Mucosa of rectum (tissue), 2 donors: ENCODE measurements at regions not wholly inside any gene's neighbourhood (a gene's known extent, or its start where the extent isn't known, plus 50 kb on each side); places are given as distances from the start of the nearest gene placed in this dataset.
A peak's percentile ranks its signal among the peaks of the same experiment; 100 is the strongest.

Source experiments
- H3K27ac ChIP-seq, 2 donors: one replicate each; pipeline ENCODE4 v1.7.0; 2013; ENCODE audit warnings: inconsistent platforms in 2 of 2, low read depth in 2 of 2, low read length in 2 of 2
- H3K27me3 ChIP-seq, 2 donors: one replicate each; pipeline ENCODE4 v1.7.0; 2013; ENCODE audit warnings: low read length in 2 of 2; ENCODE audit not compliant: control insufficient read depth in 2 of 2, insufficient read depth in 2 of 2
- H3K36me3 ChIP-seq, 2 donors: one replicate each; pipeline ENCODE4 v1.7.0; 2013; ENCODE audit warnings: low read length in 2 of 2; ENCODE audit not compliant: control insufficient read depth in 2 of 2, insufficient read depth in 2 of 2
- H3K4me1 ChIP-seq, 2 donors: one replicate each; pipeline ENCODE4 v1.7.0; 2013; ENCODE audit warnings: low read length in 2 of 2, mild to moderate bottlenecking in 1 of 2; ENCODE audit not compliant: control insufficient read depth in 2 of 2, insufficient read depth in 2 of 2
- H3K4me3 ChIP-seq, 2 donors: one replicate each; pipeline ENCODE4 v1.7.0; 2013; ENCODE audit warnings: low read length in 2 of 2
- H3K9ac ChIP-seq, 2 donors: one replicate each; pipeline ENCODE4 v1.7.0; 2013; ENCODE audit warnings: low read length in 2 of 2, low read depth in 1 of 2, mild to moderate bottlenecking in 1 of 2
- H3K9me3 ChIP-seq, 2 donors: one replicate each; pipeline ENCODE4 v1.7.0; 2013; ENCODE audit warnings: low read length in 2 of 2; ENCODE audit not compliant: control insufficient read depth in 2 of 2
- donor health status: healthy.
- donor health status: Normal muscosa, but diverticular disease.

GRCh38 chr20:22374678-22375590 lies 209.4 kb downstream of the FOXA2 start:
- Histone ChIP-seq H3K9ac (no peak overlapping the region), H3K27me3 (no peaks in the 10 kb centered on the region), H3K4me1 (peaks cover 0 to 10% of the 10 kb centered on the region in 2 donors), H3K36me3 (no peaks in the 10 kb centered on the region), H3K4me3 (no peak overlapping the region), H3K9me3 (no peaks in the 10 kb centered on the region), H3K27ac (no peak overlapping the region)

- no peak overlapping the region for H3K27ac ChIP-seq
- H3K9me3 ChIP-seq = no peaks in the 10 kb centered on the region
- H3K4me3 ChIP-seq = no peak overlapping the region
- H3K27me3 ChIP-seq = no peaks in the 10 kb centered on the region
- peaks cover 0 to 10% of the 10 kb centered on the region in 2 donors for H3K4me1 ChIP-seq
- no peak overlapping the region for H3K9ac ChIP-seq
- H3K36me3 ChIP-seq = no peaks in the 10 kb centered on the region
Observed at GRCh38 chr20:22374066-22374465, 210.3 kb downstream of the FOXA2 start.

GRCh38 chr20:22373164-22373895 lies 211.0 kb downstream of the FOXA2 start:
- Histone ChIP-seq H3K27ac (peak overlapping the region in 1 of 2 donors; percentile 9), H3K27me3 (no peaks in the 10 kb centered on the region), H3K4me1 (peaks cover 0 to 10% of the 10 kb centered on the region in 2 donors), H3K4me3 (no peak overlapping the region), H3K9ac (no peak overlapping the region), H3K9me3 (no peaks in the 10 kb centered on the region), H3K36me3 (no peaks in the 10 kb centered on the region)

- no peaks in the 10 kb centered on the region for H3K27me3 ChIP-seq
- no peaks in the 10 kb centered on the region for H3K36me3 ChIP-seq
- H3K9me3 ChIP-seq = no peaks in the 10 kb centered on the region
- no peak overlapping the region for H3K9ac ChIP-seq
- H3K4me3 ChIP-seq = no peak overlapping the region
- H3K4me1 ChIP-seq = peaks cover 0 to 10% of the 10 kb centered on the region in 2 donors
- H3K27ac ChIP-seq = no peak overlapping the region
Observed at GRCh38 chr20:22371843-22372242, 212.5 kb downstream of the FOXA2 start.

GRCh38 chr20:22370137-22370536 lies 214.2 kb downstream of the FOXA2 start:
- no peak overlapping the region for H3K9ac ChIP-seq
- H3K27me3 ChIP-seq = no peaks in the 10 kb centered on the region
- H3K27ac ChIP-seq = no peak overlapping the region
- H3K9me3 ChIP-seq = no peaks in the 10 kb centered on the region
- peaks cover 0 to 10% of the 10 kb centered on the region in 2 donors for H3K4me1 ChIP-seq
- no peaks in the 10 kb centered on the region for H3K36me3 ChIP-seq
- H3K4me3 ChIP-seq = no peak overlapping the region

GRCh38 chr20:22369100-22369499 lies 215.3 kb downstream of the FOXA2 start:
- no peaks in the 10 kb centered on the region for H3K36me3 ChIP-seq
- H3K4me3 ChIP-seq = no peak overlapping the region
- no peaks in the 10 kb centered on the region for H3K9me3 ChIP-seq
- no peaks in the 10 kb centered on the region for H3K27me3 ChIP-seq
- no peak overlapping the region for H3K27ac ChIP-seq
- H3K9ac ChIP-seq = no peak overlapping the region
- H3K4me1 ChIP-seq = peaks cover 0 to 10% of the 10 kb centered on the region in 2 donors

- H3K27ac ChIP-seq = no peak overlapping the region
- no peak overlapping the region for H3K4me3 ChIP-seq
- no peak overlapping the region for H3K9ac ChIP-seq
- no peaks in the 10 kb centered on the region for H3K9me3 ChIP-seq
- H3K36me3 ChIP-seq = no peaks in the 10 kb centered on the region
- no peaks in the 10 kb centered on the region for H3K27me3 ChIP-seq
- H3K4me1 ChIP-seq = peaks cover 0 to 4% of the 10 kb centered on the region in 2 donors
Observed at GRCh38 chr20:22368235-22368634, 216.1 kb downstream of the FOXA2 start.

- Histone ChIP-seq H3K27me3 (no peaks in the 10 kb centered on the region), H3K4me3 (no peak overlapping the region), H3K9me3 (no peaks in the 10 kb centered on the region), H3K27ac (no peak overlapping the region), H3K4me1 (no peaks in the 10 kb centered on the region), H3K36me3 (no peaks in the 10 kb centered on the region), H3K9ac (no peak overlapping the region)
Observed at GRCh38 chr20:22366631-22367030, 217.7 kb downstream of the FOXA2 start.

GRCh38 chr20:22354647-22355046 lies 229.7 kb downstream of the FOXA2 start:
- H3K4me1 ChIP-seq = peaks cover 0 to 21% of the 10 kb centered on the region in 2 donors
- no peaks in the 10 kb centered on the region for H3K9me3 ChIP-seq
- H3K9ac ChIP-seq = no peak overlapping the region
- no peak overlapping the region for H3K4me3 ChIP-seq
- H3K27ac ChIP-seq = no peak overlapping the region
- no peaks in the 10 kb centered on the region for H3K27me3 ChIP-seq
- no peaks in the 10 kb centered on the region for H3K36me3 ChIP-seq

GRCh38 chr20:22353586-22353985 lies 230.8 kb downstream of the FOXA2 start:
- Histone ChIP-seq H3K4me1 (peaks cover 0 to 21% of the 10 kb centered on the region in 2 donors), H3K27me3 (no peaks in the 10 kb centered on the region), H3K9me3 (no peaks in the 10 kb centered on the region), H3K27ac (no peak overlapping the region), H3K9ac (no peak overlapping the region), H3K4me3 (no peak overlapping the region), H3K36me3 (no peaks in the 10 kb centered on the region)
